A549 (cell line): ENCODE measurements at regions not wholly inside any gene's neighbourhood (a gene's known extent, or its start where the extent isn't known, plus 50 kb on each side); places are given as distances from the start of the nearest gene placed in this dataset.

Experiments
- ATAC-seq, 2 experiments: fragments of 200-7000 bp in 1 of 2; fragments of >200 bp in 1 of 2; cut with Nextera tagmentation in 1 of 2; cut with Tn5 transposase in 1 of 2; 3 replicates each; pipeline versions ENCODE4 v1.8.0 to v1.9.1; 2018 to 2020; ENCODE audit warnings: mild to moderate bottlenecking in 1 of 2, moderate library complexity in 1 of 2
- CTCF ChIA-PET: fragments of 300-600 bp; sonication (Branson Sonifier 250); formaldehyde crosslinking; extraction: SDS; loops from one replicate; lab custom pipeline; 2021; ENCODE audit warnings: antibody characterized with exemption, inconsistent platforms; lab: Yijun Ruan, JAX
- POLR2A ChIA-PET: fragments of 350-600 bp; formaldehyde crosslinking; extraction: SDS; loops from one replicate; lab custom pipeline; 2021; ENCODE audit warnings: antibody characterized with exemption, inconsistent platforms; lab: Yijun Ruan, JAX
- DNase-seq, 2 experiments: peaks; one replicate each; pipeline versions ENCODE4 v3.0.0 to v3.0.0-alpha.2; 2011 to 2016; ENCODE audit warnings: low read depth in 1 of 2, low spot score in 1 of 2
- FAIRE-seq: peaks from 2 replicates; lab custom pipeline; 2011; peaks lifted over from hg19 to GRCh38; lab: Jason Lieb, UNC
- H3K27ac ChIP-seq, 2 experiments: fragments of >200 bp; sonication (Bioruptor Twin); formaldehyde crosslinking; 3 replicates each; pipeline ENCODE4 v1.5.1; 2016 to 2017
- H3K4me1 ChIP-seq: fragments of >200 bp; sonication (Bioruptor Twin); formaldehyde crosslinking; 3 replicates; pipeline ENCODE4 v1.6.1; 2016
- H3K4me2 ChIP-seq: fragments of >200 bp; sonication (Bioruptor Twin); formaldehyde crosslinking; 3 replicates; pipeline ENCODE4 v1.6.1; 2016
- H3K4me3 ChIP-seq: fragments of >200 bp; sonication (Bioruptor Twin); formaldehyde crosslinking; 3 replicates; pipeline ENCODE4 v1.5.1; 2016
- H3K9me3 ChIP-seq: fragments of >200 bp; sonication (Bioruptor Twin); formaldehyde crosslinking; 3 replicates; pipeline ENCODE4 v1.6.1; 2016
- CBX8 ChIP-seq: fragments of 200-600 bp; sonication (generic); IDR thresholded peaks from 2 replicates; pipeline ENCODE4 v1.6.1; 2016
- CEBPB ChIP-seq, 2 experiments: fragments of >200 bp in 1 of 2; sonication (Bioruptor Twin) in 1 of 2; formaldehyde crosslinking in 1 of 2; IDR thresholded peaks; 2 replicates each; pipeline ENCODE4 v1.6.1; 2012 to 2016
- CHD4 ChIP-seq: fragments of 200-600 bp; sonication (generic); IDR thresholded peaks from 2 replicates; pipeline ENCODE4 v1.6.1; 2016; ENCODE audit warnings: antibody characterized with exemption, mild to moderate bottlenecking, borderline replicate concordance
- FOSB ChIP-seq: fragments of 250-450 bp; sonication (Bioruptor Pico); IDR thresholded peaks from 2 replicates; pipeline ENCODE4 v1.5.0; 2020; ENCODE audit warnings: mild to moderate bottlenecking, moderate library complexity
- FOSL2 ChIP-seq, 2 experiments: fragments of 450-650 bp in 1 of 2; fragments of >200 bp in 1 of 2; sonication (Bioruptor Twin) in 1 of 2; formaldehyde crosslinking; IDR thresholded peaks; 2 replicates each; pipeline versions ENCODE4 v1.5.0 to v1.6.1; 2016 to 2020; ENCODE audit warnings: mild to moderate bottlenecking in 1 of 2, moderate library complexity in 1 of 2
- FOXS1 ChIP-seq: fragments of 250-450 bp; sonication (Bioruptor Pico); IDR thresholded peaks from 2 replicates; pipeline ENCODE4 v1.5.0; 2020; ENCODE audit warnings: mild to moderate bottlenecking, moderate library complexity
- GATA3 ChIP-seq: IDR thresholded peaks from 2 replicates; pipeline ENCODE4 v1.6.1; 2012; ENCODE audit warnings: borderline replicate concordance
- HEYL ChIP-seq: fragments of 250-450 bp; sonication (Bioruptor Pico); IDR thresholded peaks from 2 replicates; pipeline ENCODE4 v1.8.0; 2021; ENCODE audit warnings: mild to moderate bottlenecking, moderate library complexity
- HOXB13 ChIP-seq: fragments of 250-450 bp; sonication (Bioruptor Pico); IDR thresholded peaks from 2 replicates; pipeline ENCODE4 v1.5.0; 2020; ENCODE audit warnings: low read depth, mild to moderate bottlenecking, moderate library complexity
- HOXB5 ChIP-seq: fragments of 250-450 bp; sonication (Bioruptor Pico); IDR thresholded peaks from 2 replicates; pipeline ENCODE4 v1.5.0; 2020; ENCODE audit warnings: mild to moderate bottlenecking, moderate library complexity
- KDM1A ChIP-seq: fragments of 200-600 bp; sonication (generic); IDR thresholded peaks from 2 replicates; pipeline ENCODE4 v1.6.1; 2016; ENCODE audit warnings: low read depth, mild to moderate bottlenecking
- MAZ ChIP-seq: fragments of 150-350 bp; IDR thresholded peaks from 2 replicates; pipeline ENCODE4 v1.6.1; 2014; ENCODE audit warnings: antibody characterized with exemption, low read depth, low read length, borderline replicate concordance
- NFE2L2 ChIP-seq: fragments of 150-350 bp; conservative IDR thresholded peaks from 2 replicates; pipeline ENCODE4 v1.6.1; 2014; ENCODE audit warnings: low read length
- NPAS2 ChIP-seq: fragments of 250-450 bp; sonication (Bioruptor Pico); IDR thresholded peaks from 2 replicates; pipeline ENCODE4 v1.8.0; 2022; ENCODE audit warnings: mild to moderate bottlenecking, moderate library complexity, borderline replicate concordance
- PHF8 ChIP-seq: fragments of 200-600 bp; sonication (generic); IDR thresholded peaks from 2 replicates; pipeline ENCODE4 v1.6.1; 2016; ENCODE audit warnings: low read depth, mild to moderate bottlenecking, antibody characterized with exemption, moderate library complexity, borderline replicate concordance
- POLR2AphosphoS2 ChIP-seq: conservative IDR thresholded peaks from 2 replicates; pipeline ENCODE4 v1.6.1; 2012; ENCODE audit warnings: low read length, improper control_type of control experiment, inconsistent platforms
- RARB ChIP-seq: fragments of 250-450 bp; sonication (Bioruptor Pico); IDR thresholded peaks from 2 replicates; pipeline ENCODE4 v1.8.0; 2021; ENCODE audit warnings: mild to moderate bottlenecking, moderate library complexity
- RCOR1 ChIP-seq: fragments of 150-350 bp; IDR thresholded peaks from 2 replicates; pipeline ENCODE4 v1.6.1; 2014; ENCODE audit warnings: antibody characterized with exemption, low read length, low read depth
- SREBF2 ChIP-seq: fragments of 450-650 bp; IDR thresholded peaks from 2 replicates; pipeline ENCODE4 v1.6.1; 2014; ENCODE audit warnings: mild to moderate bottlenecking, moderate library complexity
- TP53 ChIP-seq: fragments of 250-450 bp; sonication (Bioruptor Pico); IDR thresholded peaks from 2 replicates; pipeline ENCODE4 v1.5.0; 2021; ENCODE audit warnings: mild to moderate bottlenecking, moderate library complexity
- ZFP36 ChIP-seq: fragments of 450-650 bp; IDR thresholded peaks from 2 replicates; pipeline ENCODE4 v1.6.1; 2014; ENCODE audit warnings: borderline replicate concordance; ENCODE audit not compliant: partially characterized antibody
- ZNF302 ChIP-seq: fragments of 250-450 bp; sonication (Bioruptor Pico); IDR thresholded peaks from 2 replicates; pipeline ENCODE4 v1.9.0; 2021; ENCODE audit warnings: inconsistent platforms, mild to moderate bottlenecking, moderate library complexity
- WGBS: methylation state at CpG from one replicate; pipeline ENCODE4 v1.1.6; 2017; ENCODE audit errors: missing lambda C conversion rate; 5-methylcytosine and 5-hydroxymethylcytosine counted together
- TF ChIP-seq, protein P1 (sequence below): fragments of 450-650 bp; IDR thresholded peaks from 2 replicates; pipeline ENCODE4 v1.6.1; 2014; ENCODE audit warnings: antibody characterized with exemption
- TF ChIP-seq, protein P2 (sequence below): IDR thresholded peaks from 2 replicates; pipeline ENCODE4 v1.6.1; 2012

DNA sequence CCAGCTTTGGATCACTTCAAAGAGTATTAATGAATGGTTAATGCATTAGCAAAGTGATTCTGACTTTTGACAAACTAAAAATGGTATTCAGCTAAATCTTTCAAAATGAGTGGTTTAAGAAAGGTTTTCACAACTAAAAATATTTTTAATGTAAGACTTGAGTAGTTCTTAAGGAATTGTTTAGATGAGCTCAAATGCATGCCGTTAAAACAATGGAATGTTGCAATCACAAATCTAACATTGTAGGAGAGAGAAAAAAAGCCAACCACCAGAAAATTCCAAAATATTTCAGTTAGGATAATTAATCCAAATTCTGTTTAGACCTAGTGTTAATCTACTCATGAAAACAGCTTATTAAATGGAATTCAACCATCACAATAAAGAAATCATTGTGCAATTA is 1044.8 kb upstream of the SLC10A2 start:
- POLR2A ChIA-PET, result no interaction called here
- Histone ChIP-seq H3K4me2 (no peak overlapping the region), H3K9me3 (no peaks in the 10 kb centered on the region), H3K4me3 (no peak overlapping the region), H3K4me1 (no peaks in the 10 kb centered on the region), H3K27ac (no peak overlapping the region)
- FAIRE-seq (no peak), DNase-seq (no peak), ATAC-seq (no peak)
- CTCF ChIA-PET, result no interaction called here
- WGBS, result 8% methylated on average over 1 of the region's 1 CpG
- TF ChIP-seq NFE2L2, result no peak
- TF ChIP-seq NPAS2 (CRISPR knock-in tag), result no peak
- TF ChIP-seq KDM1A, result no peak
- TF ChIP-seq POLR2AphosphoS2, result no peak
- TF ChIP-seq CHD4, result no peak
- TF ChIP-seq GATA3, result no peak
- TF ChIP-seq MAZ, result no peak
- TF ChIP-seq RARB (CRISPR knock-in tag), result no peak
- TF ChIP-seq PHF8, result no peak
- TF ChIP-seq FOXS1 (CRISPR knock-in tag), result no peak
- no peak for TF ChIP-seq TP53 (CRISPR knock-in tag)
- TF ChIP-seq CEBPB (IDR thresholded peaks at IDR 0.05), result no peak
- no peak for TF ChIP-seq RCOR1
- no peak for TF ChIP-seq HEYL (CRISPR knock-in tag)
- TF ChIP-seq ZNF302, result no peak
- TF ChIP-seq FOSB (CRISPR knock-in tag), result no peak
- TF ChIP-seq, protein P1, sequence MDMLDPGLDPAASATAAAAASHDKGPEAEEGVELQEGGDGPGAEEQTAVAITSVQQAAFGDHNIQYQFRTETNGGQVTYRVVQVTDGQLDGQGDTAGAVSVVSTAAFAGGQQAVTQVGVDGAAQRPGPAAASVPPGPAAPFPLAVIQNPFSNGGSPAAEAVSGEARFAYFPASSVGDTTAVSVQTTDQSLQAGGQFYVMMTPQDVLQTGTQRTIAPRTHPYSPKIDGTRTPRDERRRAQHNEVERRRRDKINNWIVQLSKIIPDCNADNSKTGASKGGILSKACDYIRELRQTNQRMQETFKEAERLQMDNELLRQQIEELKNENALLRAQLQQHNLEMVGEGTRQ, result no peak

DNA sequence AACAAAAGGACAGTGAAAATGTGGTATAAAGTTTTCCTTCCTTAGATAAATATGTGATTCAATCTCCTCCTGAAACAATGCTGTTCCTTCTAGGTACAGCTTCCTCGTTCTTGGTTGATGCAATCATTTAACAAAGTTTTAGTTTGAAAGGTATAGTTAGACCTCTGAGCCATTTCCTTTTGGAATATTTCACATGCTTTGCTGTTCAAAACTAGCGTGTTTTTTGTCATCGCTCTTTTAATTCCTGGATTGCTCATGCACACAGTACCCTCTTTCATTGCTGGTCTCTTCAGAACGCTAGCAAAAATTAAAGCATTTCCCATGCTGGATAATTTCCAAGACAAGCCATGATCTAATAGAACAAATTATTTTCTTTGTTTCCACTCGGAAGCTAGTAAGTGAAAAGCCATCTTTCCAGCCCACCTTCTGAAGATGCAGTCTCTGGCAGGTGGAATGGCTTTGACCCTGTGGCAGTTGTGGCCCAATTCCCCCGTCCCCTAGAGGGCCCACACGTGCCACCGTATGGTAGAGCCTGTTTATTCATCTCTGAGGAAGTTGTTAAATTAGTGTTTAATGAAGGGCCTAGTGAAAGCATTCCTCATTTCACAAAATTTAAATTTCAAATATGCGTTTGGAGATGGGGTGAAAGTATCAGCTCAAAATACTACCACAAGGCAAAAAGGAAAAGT is 1040.6 kb upstream of the SLC10A2 start:
- DNase-seq, result no peak
- ChIA-PET CTCF (no interaction called here), POLR2A (no interaction called here)
- no peaks in the 10 kb centered on the region for H3K9me3 ChIP-seq
- ATAC-seq, result no peak
- no peak overlapping the region for H3K4me3 ChIP-seq
- 12% methylated on average over 9 of the region's 9 CpGs for WGBS
- no peak overlapping the region for H3K27ac ChIP-seq
- no peak for FAIRE-seq
- no peak overlapping the region for H3K4me2 ChIP-seq
- H3K4me1 ChIP-seq, result no peaks in the 10 kb centered on the region
- TF ChIP-seq, protein P1, result no peak
- TF ChIP-seq, protein P2, sequence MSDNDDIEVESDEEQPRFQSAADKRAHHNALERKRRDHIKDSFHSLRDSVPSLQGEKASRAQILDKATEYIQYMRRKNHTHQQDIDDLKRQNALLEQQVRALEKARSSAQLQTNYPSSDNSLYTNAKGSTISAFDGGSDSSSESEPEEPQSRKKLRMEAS, result no peak
- TF ChIP-seq HOXB5 (CRISPR knock-in tag) (no peak), SREBF2 (no peak), KDM1A (no peak), CBX8 (no peak), HEYL (CRISPR knock-in tag) (no peak), FOSL2 (IDR thresholded peaks at IDR 0.05) (no peak), FOSL2 (CRISPR knock-in tag; IDR thresholded peaks at IDR 0.05) (no peak), ZFP36 (no peak), PHF8 (no peak), HOXB13 (CRISPR knock-in tag) (no peak)
